Endothelial cell of umbilical vein (primary cell): ENCODE measurements at regions not wholly inside any gene's neighbourhood (a gene's known extent, or its start where the extent isn't known, plus 50 kb on each side); places are given as distances from the start of the nearest gene placed in this dataset.

Experiments used
- TF ChIP-seq, protein P1 (sequence below), 2 donors: IDR thresholded peaks; 1 replicate in 1 of 2; 2 replicates in 1 of 2; pipeline ENCODE4 v1.5.1; 2011; ENCODE audit warnings: low read length in 2 of 2, mild to moderate bottlenecking in 2 of 2, moderate library complexity in 2 of 2, control low read depth in 1 of 2, inconsistent platforms in 1 of 2, low read depth in 1 of 2; ENCODE audit not compliant: insufficient read depth in 1 of 2; ENCODE audit errors: extremely low read depth in 1 of 2
- TF ChIP-seq, protein P2 (sequence below): IDR thresholded peaks from 2 replicates; pipeline ENCODE4 v1.6.1; 2011; ENCODE audit not compliant: insufficient read depth, insufficient read length

DNA sequence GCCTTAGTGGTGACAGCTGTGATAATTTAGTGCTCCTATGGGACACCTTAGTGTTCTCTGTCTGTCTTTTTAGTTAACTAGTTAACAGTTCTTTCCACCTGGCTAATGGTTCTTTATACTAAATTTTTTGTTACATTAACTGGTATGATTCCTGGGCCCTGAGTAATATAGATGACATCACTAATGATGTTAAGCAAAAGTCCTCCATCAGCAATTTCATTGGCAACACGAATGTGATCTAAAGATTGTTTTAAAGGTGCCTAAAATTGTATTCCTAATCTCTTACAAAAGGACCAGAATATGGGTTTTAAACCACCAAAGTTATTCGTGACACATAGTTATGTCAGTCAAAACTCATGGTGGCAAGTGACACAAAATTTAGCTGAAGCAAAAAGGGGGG is 235.3 kb downstream of the TENT4A start:
- TF ChIP-seq, protein P1, sequence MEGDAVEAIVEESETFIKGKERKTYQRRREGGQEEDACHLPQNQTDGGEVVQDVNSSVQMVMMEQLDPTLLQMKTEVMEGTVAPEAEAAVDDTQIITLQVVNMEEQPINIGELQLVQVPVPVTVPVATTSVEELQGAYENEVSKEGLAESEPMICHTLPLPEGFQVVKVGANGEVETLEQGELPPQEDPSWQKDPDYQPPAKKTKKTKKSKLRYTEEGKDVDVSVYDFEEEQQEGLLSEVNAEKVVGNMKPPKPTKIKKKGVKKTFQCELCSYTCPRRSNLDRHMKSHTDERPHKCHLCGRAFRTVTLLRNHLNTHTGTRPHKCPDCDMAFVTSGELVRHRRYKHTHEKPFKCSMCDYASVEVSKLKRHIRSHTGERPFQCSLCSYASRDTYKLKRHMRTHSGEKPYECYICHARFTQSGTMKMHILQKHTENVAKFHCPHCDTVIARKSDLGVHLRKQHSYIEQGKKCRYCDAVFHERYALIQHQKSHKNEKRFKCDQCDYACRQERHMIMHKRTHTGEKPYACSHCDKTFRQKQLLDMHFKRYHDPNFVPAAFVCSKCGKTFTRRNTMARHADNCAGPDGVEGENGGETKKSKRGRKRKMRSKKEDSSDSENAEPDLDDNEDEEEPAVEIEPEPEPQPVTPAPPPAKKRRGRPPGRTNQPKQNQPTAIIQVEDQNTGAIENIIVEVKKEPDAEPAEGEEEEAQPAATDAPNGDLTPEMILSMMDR (IDR thresholded peaks at IDR 0.05; ENCODE audit: extremely low read depth in 1 of 2, insufficient read depth in 1 of 2, low read depth in 1 of 2, low read length in 2 of 2): no peak
- TF ChIP-seq, protein P2, sequence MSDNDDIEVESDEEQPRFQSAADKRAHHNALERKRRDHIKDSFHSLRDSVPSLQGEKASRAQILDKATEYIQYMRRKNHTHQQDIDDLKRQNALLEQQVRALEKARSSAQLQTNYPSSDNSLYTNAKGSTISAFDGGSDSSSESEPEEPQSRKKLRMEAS: no peak
